Epithelial cell of esophagus (primary cell): ENCODE measurements at regions not wholly inside any gene's neighbourhood (a gene's known extent, or its start where the extent isn't known, plus 50 kb on each side); places are given as distances from the start of the nearest gene placed in this dataset.
"Not testable (repeated sequence)": the region's sequence is repeated elsewhere in the genome, so short reads cannot be mapped to it uniquely, and the experiment has no call there.

Source experiments
- DNase-seq: peaks from one replicate; pipeline ENCODE4 v3.0.0; 2010; ENCODE audit warnings: low read depth
- H3K4me3 ChIP-seq: 2 replicates; pipeline ENCODE4 v1.5.1; 2011; ENCODE audit warnings: mild to moderate bottlenecking, low read length, control low read depth
- TF ChIP-seq, protein P1 (sequence below): IDR thresholded peaks from 2 replicates; pipeline ENCODE4 v1.5.1; 2011; ENCODE audit warnings: low read depth, mild to moderate bottlenecking, low read length, control low read depth, inconsistent platforms; ENCODE audit not compliant: insufficient read depth; ENCODE audit errors: missing control alignments

DNA sequence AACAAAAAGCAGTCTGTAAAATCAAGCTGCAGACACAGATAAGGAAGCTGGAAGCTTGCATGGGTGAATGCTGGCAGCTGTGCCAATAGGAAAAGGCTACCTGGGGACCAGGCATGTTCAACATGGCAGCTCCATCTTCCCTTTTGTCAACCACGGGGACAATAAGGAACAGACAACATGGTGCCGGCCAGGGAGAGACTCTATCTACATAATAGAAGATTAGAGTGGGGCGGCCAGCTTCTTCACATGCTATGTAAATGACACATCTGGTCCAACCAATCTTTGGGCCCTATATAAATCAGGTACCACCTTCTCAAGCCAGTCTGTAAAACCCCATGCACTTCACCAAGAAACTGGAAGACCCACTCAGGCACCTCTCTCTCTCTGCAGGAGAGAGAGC is 157.6 kb downstream of the SUDS3 start:
- H3K4me3 ChIP-seq: no peak overlapping the region

DNA sequence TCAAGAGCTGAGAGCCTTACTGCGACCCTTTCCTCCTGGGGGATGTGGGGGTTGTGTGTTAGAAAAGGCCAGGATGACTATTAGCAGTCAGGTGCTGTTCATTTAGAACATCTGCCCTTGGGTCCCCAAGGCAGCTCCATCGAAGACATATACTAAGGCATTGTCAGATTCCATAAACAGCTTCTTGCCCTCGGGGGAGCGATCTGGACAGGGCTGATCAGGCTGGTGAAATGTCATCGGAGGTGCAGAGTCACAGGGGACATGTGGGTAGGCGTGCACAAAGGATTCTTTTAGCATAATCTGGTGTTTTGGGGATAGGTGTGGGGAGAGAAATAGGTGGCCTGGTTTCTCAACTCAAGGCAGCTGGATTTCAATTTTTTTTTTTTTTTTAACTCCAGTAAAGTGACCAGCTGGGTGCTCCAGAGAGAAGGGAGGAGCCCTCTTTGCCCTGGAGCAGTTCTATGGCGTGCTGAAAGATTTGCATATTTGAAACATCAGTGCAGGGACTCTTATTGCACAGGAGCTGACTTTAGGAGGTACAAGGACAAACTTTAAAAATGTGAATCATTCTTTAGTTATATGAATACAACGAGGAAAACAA is 160.1 kb downstream of the SUDS3 start:
- no peak overlapping the region for H3K4me3 ChIP-seq
- DNase-seq: no peak
- TF ChIP-seq, protein P1, sequence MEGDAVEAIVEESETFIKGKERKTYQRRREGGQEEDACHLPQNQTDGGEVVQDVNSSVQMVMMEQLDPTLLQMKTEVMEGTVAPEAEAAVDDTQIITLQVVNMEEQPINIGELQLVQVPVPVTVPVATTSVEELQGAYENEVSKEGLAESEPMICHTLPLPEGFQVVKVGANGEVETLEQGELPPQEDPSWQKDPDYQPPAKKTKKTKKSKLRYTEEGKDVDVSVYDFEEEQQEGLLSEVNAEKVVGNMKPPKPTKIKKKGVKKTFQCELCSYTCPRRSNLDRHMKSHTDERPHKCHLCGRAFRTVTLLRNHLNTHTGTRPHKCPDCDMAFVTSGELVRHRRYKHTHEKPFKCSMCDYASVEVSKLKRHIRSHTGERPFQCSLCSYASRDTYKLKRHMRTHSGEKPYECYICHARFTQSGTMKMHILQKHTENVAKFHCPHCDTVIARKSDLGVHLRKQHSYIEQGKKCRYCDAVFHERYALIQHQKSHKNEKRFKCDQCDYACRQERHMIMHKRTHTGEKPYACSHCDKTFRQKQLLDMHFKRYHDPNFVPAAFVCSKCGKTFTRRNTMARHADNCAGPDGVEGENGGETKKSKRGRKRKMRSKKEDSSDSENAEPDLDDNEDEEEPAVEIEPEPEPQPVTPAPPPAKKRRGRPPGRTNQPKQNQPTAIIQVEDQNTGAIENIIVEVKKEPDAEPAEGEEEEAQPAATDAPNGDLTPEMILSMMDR: no peak

More for the DNA sequence above, 157.6 kb downstream of the SUDS3 start:
- no peak for DNase-seq
- TF ChIP-seq, protein P1: no peak

DNA sequence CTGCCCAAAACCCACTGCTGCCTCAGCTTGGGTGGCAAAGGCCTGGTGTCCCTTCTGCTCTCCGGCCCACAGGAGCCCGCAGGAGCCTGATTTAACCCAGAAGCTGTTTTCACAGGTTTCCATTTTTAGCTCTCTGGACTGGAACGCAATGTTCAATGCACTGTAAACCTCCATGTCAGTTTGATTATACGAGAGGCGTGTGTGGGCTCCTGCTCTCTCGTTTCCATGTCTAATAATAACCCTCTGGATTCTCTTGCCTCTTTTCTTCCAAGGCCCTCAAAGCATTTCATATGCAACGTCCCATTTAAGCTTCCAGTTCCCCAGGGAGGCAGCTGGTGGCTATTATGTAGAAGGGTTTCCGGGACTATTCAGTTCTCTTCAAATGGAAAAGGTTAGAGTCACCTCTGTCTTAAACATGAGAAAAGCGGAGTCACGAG is 161.1 kb downstream of the SUDS3 start:
- H3K4me3 ChIP-seq: no peak overlapping the region
- no peak for DNase-seq

DNA sequence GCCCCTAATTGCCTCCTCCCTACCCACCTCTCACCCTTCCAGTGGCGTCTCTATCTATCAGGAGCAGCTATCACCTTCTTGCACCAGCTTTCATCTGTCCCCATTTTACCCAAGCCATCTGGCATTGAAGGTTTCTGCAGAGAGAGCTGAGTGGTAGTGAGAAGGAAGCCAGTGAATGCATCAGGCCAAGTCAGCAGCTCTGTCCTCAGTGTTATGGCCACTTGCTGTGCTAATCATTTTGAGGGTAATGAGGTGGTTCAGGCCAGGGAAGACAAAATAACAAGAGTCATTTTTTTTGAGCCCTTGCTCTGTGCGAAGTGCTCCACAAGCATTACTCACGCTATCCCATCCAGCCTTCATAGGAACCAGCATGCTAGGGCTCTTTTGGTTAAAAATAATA is 164.7 kb downstream of the SUDS3 start:
- TF ChIP-seq, protein P1: no peak
- DNase-seq: no peak
- no peak overlapping the region for H3K4me3 ChIP-seq

More for the DNA sequence above, 161.1 kb downstream of the SUDS3 start:
- TF ChIP-seq, protein P1: no peak

DNA sequence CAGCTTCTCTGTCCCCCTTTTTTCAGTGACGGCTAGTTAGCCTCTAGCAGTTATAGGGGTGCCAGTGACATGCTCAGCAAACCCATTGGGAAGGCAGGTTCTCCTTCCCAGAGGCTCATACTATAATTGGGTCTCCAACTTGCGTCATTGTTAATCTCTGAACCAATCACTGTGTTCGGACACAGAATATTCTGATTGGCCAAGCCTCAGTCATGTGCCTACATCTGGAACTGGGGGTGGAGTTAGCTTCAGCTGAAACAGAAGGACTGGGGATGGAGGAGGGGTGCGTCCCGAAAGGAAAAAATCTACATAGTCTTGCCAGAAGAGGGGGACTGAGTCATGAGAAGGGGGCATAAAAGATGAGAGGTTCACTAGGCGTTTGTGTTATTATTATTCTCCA is 165.6 kb downstream of the SUDS3 start:
- DNase-seq: no peak
- TF ChIP-seq, protein P1: no peak
- H3K4me3 ChIP-seq: no peak overlapping the region

DNA sequence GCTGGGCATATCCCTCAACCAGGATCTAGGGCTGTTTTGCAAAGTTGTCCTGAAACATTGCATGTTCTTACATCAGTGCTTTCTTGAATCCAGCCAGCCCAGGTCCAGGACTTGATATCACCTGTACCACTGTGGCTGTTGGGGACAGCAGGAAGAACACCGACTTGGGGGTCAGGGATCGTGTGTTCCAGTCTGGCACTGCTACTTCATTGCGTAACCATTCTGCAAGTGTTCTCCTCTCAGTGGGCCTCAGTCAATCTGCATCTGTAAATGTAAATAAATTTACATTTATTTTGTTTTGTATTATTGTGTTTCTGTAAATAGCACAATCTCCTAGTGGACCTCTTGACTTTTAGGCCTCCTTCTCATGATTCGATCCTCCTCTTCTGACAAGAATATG is 167.3 kb downstream of the SUDS3 start:
- H3K4me3 ChIP-seq: no peak overlapping the region
- DNase-seq: no peak
- TF ChIP-seq, protein P1: no peak

DNA sequence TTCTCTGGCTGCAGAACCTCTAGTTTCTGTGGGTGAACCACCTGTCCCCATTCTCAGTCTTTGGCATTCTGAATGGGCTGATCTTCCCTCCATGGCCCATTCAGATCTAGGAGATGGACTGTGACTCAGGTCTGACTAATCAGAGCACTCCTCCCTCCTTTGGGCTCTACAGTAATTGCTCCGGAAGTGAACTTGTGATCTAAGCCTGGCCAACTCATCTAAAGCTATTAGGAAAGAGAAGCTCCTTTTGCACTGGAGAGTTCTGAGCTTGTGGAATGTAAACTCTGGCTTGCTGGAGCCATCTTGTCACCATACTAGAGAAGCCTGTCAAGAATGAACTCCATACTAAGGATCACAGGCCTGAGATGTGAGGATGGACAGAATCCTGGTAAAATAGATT is 168.2 kb downstream of the SUDS3 start:
- no peak overlapping the region for H3K4me3 ChIP-seq
- TF ChIP-seq, protein P1: no peak
- DNase-seq: peak; percentile 54

DNA sequence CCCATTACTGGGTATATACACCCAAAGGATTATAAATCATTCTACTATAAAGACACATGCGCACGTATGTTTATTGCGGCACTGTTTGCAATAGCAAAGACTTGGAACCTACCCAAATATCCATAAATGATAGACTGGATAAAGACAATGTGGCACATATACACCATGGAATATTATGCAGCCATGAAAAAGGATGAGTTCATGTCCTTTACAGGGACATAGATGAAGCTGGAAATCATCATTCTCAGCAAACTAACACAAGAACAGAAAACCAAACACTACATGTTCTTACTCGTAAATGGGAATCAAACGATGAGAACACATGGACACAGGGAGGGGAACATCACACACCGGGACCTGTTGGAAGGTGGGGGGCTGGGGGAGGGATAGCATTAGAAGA is 171.3 kb downstream of the SUDS3 start:
- DNase-seq, H3K4me3 ChIP-seq: not testable (repeated sequence)
